Endothelial cell of umbilical vein (primary cell): ENCODE measurements at regions not wholly inside any gene's neighbourhood (a gene's known extent, or its start where the extent isn't known, plus 50 kb on each side); places are given as distances from the start of the nearest gene placed in this dataset.

ENCODE experiments used
- BruUV-seq: library from RNA; stranded (reverse); fragments of 400-500 nt; replicated peaks from 2 replicates; lab custom pipeline; 2021; lab: Mats Ljungman, UMichigan
- CTCF ChIA-PET: fragments of 300-600, 350-600 bp; sonication (Branson Sonifier 250); formaldehyde crosslinking; loops from one replicate; lab custom pipeline; 2021; ENCODE audit warnings: antibody characterized with exemption, inconsistent platforms; lab: Charles Lee
- POLR2A ChIA-PET: fragments of 300-600, 350-600 bp; sonication (Branson Sonifier 250); formaldehyde crosslinking; loops from one replicate; lab custom pipeline; 2021; ENCODE audit warnings: antibody characterized with exemption, inconsistent platforms; lab: Charles Lee
- DNase-seq: peaks from one replicate; pipeline ENCODE4 v3.0.0-alpha.2; 2011; ENCODE audit warnings: low read depth, low spot score
- FAIRE-seq: peaks from 2 replicates; lab custom pipeline; 2011; peaks lifted over from hg19 to GRCh38; lab: Jason Lieb, UNC
- H2AFZ ChIP-seq: 2 replicates; pipeline ENCODE4 v1.6.0; 2012; ENCODE audit warnings: low read depth, low read length, control low read depth, inconsistent platforms
- H3K27ac ChIP-seq: 2 replicates; pipeline ENCODE4 v1.5.1; 2011; ENCODE audit warnings: low read depth, mild to moderate bottlenecking, control low read depth, low read length, moderate library complexity; ENCODE audit not compliant: insufficient read depth
- H3K27me3 ChIP-seq, 2 experiments: 2 replicates each; pipeline versions ENCODE4 v1.6.0 to v1.6.1; 2011; ENCODE audit warnings: low read length in 2 of 2, mixed read lengths in 1 of 2; ENCODE audit not compliant: control insufficient read depth in 2 of 2, insufficient read depth in 2 of 2
- H3K36me3 ChIP-seq, 2 experiments: 2 replicates in 1 of 2; 3 replicates in 1 of 2; pipeline ENCODE4 v1.5.1; 2011; ENCODE audit warnings: low read length in 2 of 2, mild to moderate bottlenecking in 1 of 2, moderate library complexity in 1 of 2; ENCODE audit not compliant: control insufficient read depth in 2 of 2, insufficient read depth in 2 of 2; ENCODE audit errors: extremely low read depth in 1 of 2
- H3K4me1 ChIP-seq: 3 replicates; pipeline ENCODE4 v1.5.1; 2011; ENCODE audit warnings: mild to moderate bottlenecking, low read length; ENCODE audit not compliant: control insufficient read depth, insufficient read depth; ENCODE audit errors: extremely low read depth
- H3K4me2 ChIP-seq: 2 replicates; pipeline ENCODE4 v1.6.1; 2011; ENCODE audit warnings: low read length, control low read depth, mixed read lengths; ENCODE audit not compliant: insufficient read depth
- H3K4me3 ChIP-seq, 3 experiments: fragments of 200-600 bp in 1 of 3; sonication (generic), shearing (Covaris generic) in 1 of 3; replicated peaks in 1 of 3; 2 replicates each; pipeline ENCODE4 v1.5.1; 2011 to 2016; ENCODE audit warnings: control low read depth in 3 of 3, low read length in 3 of 3, mild to moderate bottlenecking in 2 of 3, inconsistent platforms in 1 of 3, low read depth in 1 of 3, moderate library complexity in 1 of 3; ENCODE audit not compliant: insufficient read depth in 1 of 3
- H3K79me2 ChIP-seq: 2 replicates; pipeline ENCODE4 v1.6.0; 2012; ENCODE audit warnings: low read length, inconsistent platforms; ENCODE audit not compliant: control insufficient read depth, insufficient read depth
- H3K9ac ChIP-seq: replicated peaks from 2 replicates; pipeline ENCODE3; 2011; ENCODE audit warnings: low read length, control low read depth; ENCODE audit not compliant: insufficient read depth; ENCODE audit errors: extremely low read depth
- H3K9me1 ChIP-seq: replicated peaks from 3 replicates; pipeline ENCODE4 v1.6.0; 2011; ENCODE audit warnings: mild to moderate bottlenecking, low read length; ENCODE audit not compliant: control insufficient read depth, insufficient read depth; ENCODE audit errors: extremely low read depth
- H3K9me3 ChIP-seq: replicated peaks from 2 replicates; pipeline ENCODE4 v1.5.1; 2012; ENCODE audit warnings: low read length, inconsistent platforms; ENCODE audit not compliant: control insufficient read depth, insufficient read depth
- H4K20me1 ChIP-seq: replicated peaks from 2 replicates; pipeline ENCODE3; 2011; ENCODE audit warnings: mild to moderate bottlenecking, low read length; ENCODE audit not compliant: control insufficient read depth, insufficient read depth; ENCODE audit errors: extremely low read depth
- CTCF ChIP-seq, 2 donors: IDR thresholded peaks; 1 replicate in 1 of 2; 2 replicates in 1 of 2; pipeline ENCODE4 v1.5.1; 2011; ENCODE audit warnings: low read length in 2 of 2, mild to moderate bottlenecking in 2 of 2, moderate library complexity in 2 of 2, control low read depth in 1 of 2, inconsistent platforms in 1 of 2, low read depth in 1 of 2; ENCODE audit not compliant: insufficient read depth in 1 of 2; ENCODE audit errors: extremely low read depth in 1 of 2
- FOS ChIP-seq: IDR thresholded peaks from 2 replicates; pipeline ENCODE4 v1.6.1; 2011; ENCODE audit warnings: mild to moderate bottlenecking, low read length, moderate library complexity, borderline replicate concordance; ENCODE audit not compliant: insufficient read depth
- GATA2 ChIP-seq: IDR thresholded peaks from 2 replicates; pipeline ENCODE4 v1.7.0; 2011; ENCODE audit warnings: low read depth, mild to moderate bottlenecking, moderate library complexity, mixed read lengths, low read length; ENCODE audit not compliant: insufficient read length, insufficient read depth
- JUN ChIP-seq: IDR thresholded peaks from 2 replicates; pipeline ENCODE4 v1.6.1; 2011; ENCODE audit warnings: borderline replicate concordance, low read depth; ENCODE audit not compliant: insufficient read length, insufficient read depth
- MAX ChIP-seq: IDR thresholded peaks from 2 replicates; pipeline ENCODE4 v1.6.1; 2011; ENCODE audit not compliant: insufficient read depth, insufficient read length
- POLR2AphosphoS5 ChIP-seq: IDR thresholded peaks from 2 replicates; pipeline ENCODE4 v1.6.1; 2012; ENCODE audit warnings: low read depth, mild to moderate bottlenecking, control low read depth, low read length, moderate library complexity; ENCODE audit not compliant: insufficient read depth
- dilution Hi-C: fragments of 300-500 bp; cut with MboI; formaldehyde crosslinking; loops from one replicate; pipeline ENCODE4 v1.15.0; 2019; ENCODE audit warnings: low sequenced_read_pairs; ENCODE audit not compliant: extremely low pct_ligation_motif_present
- intact Hi-C: fragments of 100-400 bp; cut with micrococcal nuclease; formaldehyde crosslinking; loops from one replicate; pipeline ENCODE4 v1.10.0; 2022

GRCh38 chr18:1308686-1309085 is 404.0 kb downstream of the ADCYAP1 start:
- Histone ChIP-seq H3K27ac (no peak overlapping the region), H3K79me2 (no peaks in the 10 kb centered on the region), H3K4me2 (no peak overlapping the region), H3K9me3 (no peaks in the 10 kb centered on the region), H3K27me3 (no peaks in the 10 kb centered on the region), H3K4me1 (no peaks in the 10 kb centered on the region), H3K9ac (no peak overlapping the region), H3K4me3 (no peak overlapping the region), H3K9me1 (no peaks in the 10 kb centered on the region), H3K36me3 (no peaks in the 10 kb centered on the region), H4K20me1 (no peaks in the 10 kb centered on the region), H2AFZ (no peak overlapping the region)
- no peak for FAIRE-seq
- CTCF ChIA-PET = no interaction called here
- intact Hi-C loops (no loop called here), dilution Hi-C loops (no loop called here)
- TF ChIP-seq FOS (no peak), JUN (no peak), MAX (no peak), POLR2AphosphoS5 (no peak), CTCF (IDR thresholded peaks at IDR 0.05; ENCODE audit: extremely low read depth in 1 of 2, insufficient read depth in 1 of 2, low read depth in 1 of 2, low read length in 2 of 2) (no peak), GATA2 (no peak)
- DNase-seq = no peak
- BruUV-seq = no TSS peak
- POLR2A ChIA-PET = no interaction called here
